NCI-H146 treated with DMSO at 0.1 percent for 48 hours (cell line): ENCODE measurements at regions not wholly inside any gene's neighbourhood (a gene's known extent, or its start where the extent isn't known, plus 50 kb on each side); places are given as distances from the start of the nearest gene placed in this dataset.

Experiments
- DNase-seq: peaks from one replicate; lab custom pipeline; 2025; ENCODE audit not compliant: unreplicated experiment; lab: John Stamatoyannopoulos, UW

- DNase-seq: no peak
These were observed 134.8 kb upstream of the IGF1R start for GRCh38 chr15:98513428-98513986.

- DNase-seq: no peak
These were observed 134.2 kb upstream of the IGF1R start for GRCh38 chr15:98514034-98514622.

GRCh38 chr15:98518823-98519561 lies 129.3 kb upstream of the IGF1R start:
- DNase-seq: peak; percentile 9

GRCh38 chr15:98519767-98520550 lies 128.4 kb upstream of the IGF1R start:
- DNase-seq: no peak

GRCh38 chr15:98522127-98522526 lies 126.2 kb upstream of the IGF1R start:
- no peak for DNase-seq

- no peak for DNase-seq
These were observed 124.3 kb upstream of the IGF1R start for GRCh38 chr15:98523912-98524662.

- DNase-seq: no peak
These were observed 123.3 kb upstream of the IGF1R start for GRCh38 chr15:98524838-98525660.

- no peak for DNase-seq
These were observed 122.7 kb upstream of the IGF1R start for GRCh38 chr15:98525661-98526001.

GRCh38 chr15:98526094-98526493 lies 122.2 kb upstream of the IGF1R start:
- DNase-seq: no peak

- DNase-seq: no peak
These were observed 120.2 kb upstream of the IGF1R start for GRCh38 chr15:98528046-98528725.

GRCh38 chr15:98529205-98530145 lies 118.9 kb upstream of the IGF1R start:
- no peak for DNase-seq

- no peak for DNase-seq
These were observed 117.8 kb upstream of the IGF1R start for GRCh38 chr15:98530570-98530969.

- no peak for DNase-seq
These were observed 116.3 kb upstream of the IGF1R start for GRCh38 chr15:98532063-98532462.

- DNase-seq: no peak
These were observed 111.4 kb upstream of the IGF1R start for GRCh38 chr15:98536976-98537375.

- no peak for DNase-seq
These were observed 110.8 kb upstream of the IGF1R start for GRCh38 chr15:98537516-98538060.

- DNase-seq: no peak
These were observed 106.8 kb upstream of the IGF1R start for GRCh38 chr15:98541519-98541918.

- no peak for DNase-seq
These were observed 105.1 kb upstream of the IGF1R start for GRCh38 chr15:98543237-98543636.

- DNase-seq: no peak
These were observed 102.0 kb upstream of the IGF1R start for GRCh38 chr15:98546329-98546728.
